HCT116 (cell line): ENCODE measurements at regions not wholly inside any gene's neighbourhood (a gene's known extent, or its start where the extent isn't known, plus 50 kb on each side); places are given as distances from the start of the nearest gene placed in this dataset.

Source experiments
- ATAC-seq: fragments of 200-7000 bp; cut with Tn5 transposase; 2 replicates; pipeline ENCODE4 v1.9.1; 2020; ENCODE audit warnings: mild to moderate bottlenecking, moderate library complexity
- BruUV-seq: library from RNA; stranded (reverse); fragments of 400-500 nt; replicated peaks from 2 replicates; lab custom pipeline; 2021; lab: Mats Ljungman, UMichigan
- CTCF ChIA-PET: fragments of 300-600 bp; sonication (Branson Sonifier 250); formaldehyde crosslinking; loops from one replicate; lab custom pipeline; 2021; ENCODE audit warnings: antibody characterized with exemption; lab: Charles Lee
- POLR2A ChIA-PET: fragments of 300-600, 350-600 bp; sonication (Branson Sonifier 250); formaldehyde crosslinking; loops from one replicate; lab custom pipeline; 2021; ENCODE audit warnings: antibody characterized with exemption; lab: Charles Lee
- RAD21 ChIA-PET, 2 experiments: fragments of 300-600 bp; sonication (Branson Sonifier 250); formaldehyde crosslinking; loops; one replicate each; lab custom pipeline; 2023; ENCODE audit warnings: low total read pairs in 2 of 2; ENCODE audit not compliant: uncharacterized antibody in 2 of 2, unreplicated experiment in 2 of 2, low non-redundant PET in 1 of 2; lab: Charles Lee
- DNase-seq: peaks from one replicate; pipeline ENCODE4 v3.0.0-alpha.2; 2010; ENCODE audit warnings: low read depth, low spot score
- H2AFZ ChIP-seq: fragments of 200-600 bp; shearing (Covaris generic), sonication (generic); 2 replicates; pipeline ENCODE4 v1.6.1; 2017; ENCODE audit warnings: low read depth, mixed run types, mixed read lengths, antibody characterized with exemption, low read length; ENCODE audit not compliant: poor library complexity, severe bottlenecking
- H3K27ac ChIP-seq: 2 replicates; pipeline ENCODE4 v1.5.1; 2012; ENCODE audit warnings: low read depth, low read length
- H3K27me3 ChIP-seq: fragments of 200-600 bp; sonication (generic); 2 replicates; pipeline ENCODE4 v1.6.1; 2016; ENCODE audit warnings: mixed run types, low read length, mixed read lengths; ENCODE audit not compliant: insufficient read depth
- H3K36me3 ChIP-seq, 2 experiments: fragments of 200-500 bp in 1 of 2; fragments of 200-600 bp in 1 of 2; sonication (Bioruptor generic) in 1 of 2; sonication (generic) in 1 of 2; 2 replicates each; pipeline versions ENCODE4 v1.5.1 to v1.6.1; 2014 to 2016; ENCODE audit warnings: low read length in 2 of 2, inconsistent platforms in 1 of 2, mixed read lengths in 1 of 2, mixed run types in 1 of 2; ENCODE audit not compliant: insufficient read depth in 2 of 2, control insufficient read depth in 1 of 2
- H3K4me1 ChIP-seq, 2 experiments: fragments of 200-600 bp in 1 of 2; sonication (generic) in 1 of 2; 2 replicates each; pipeline versions ENCODE4 v1.5.1 to v1.6.1; 2012 to 2017; ENCODE audit warnings: low read length in 2 of 2, inconsistent platforms in 1 of 2, mild to moderate bottlenecking in 1 of 2, mixed read lengths in 1 of 2, mixed run types in 1 of 2, moderate library complexity in 1 of 2; ENCODE audit not compliant: insufficient read depth in 2 of 2, control insufficient read depth in 1 of 2
- H3K4me2 ChIP-seq: fragments of 200-600 bp; sonication (generic); 2 replicates; pipeline ENCODE4 v1.6.1; 2017; ENCODE audit warnings: mixed run types, low read length, mixed read lengths
- H3K4me3 ChIP-seq, 2 experiments: fragments of 200-600 bp in 1 of 2; sonication (generic) in 1 of 2; replicated peaks in 1 of 2; 2 replicates each; pipeline ENCODE4 v1.5.1; 2011 to 2016; ENCODE audit warnings: low read length in 2 of 2, control low read depth in 1 of 2, low read depth in 1 of 2, mild to moderate bottlenecking in 1 of 2, mixed read lengths in 1 of 2, mixed run types in 1 of 2
- H3K79me2 ChIP-seq: fragments of 200-600 bp; sonication (generic); 2 replicates; pipeline ENCODE4 v1.6.1; 2017; ENCODE audit warnings: mild to moderate bottlenecking, mixed run types, low read length, moderate library complexity, mixed read lengths; ENCODE audit not compliant: insufficient read depth
- H3K9ac ChIP-seq: fragments of 200-600 bp; sonication (generic); 2 replicates; pipeline ENCODE4 v1.6.1; 2016; ENCODE audit warnings: low read length, mixed read lengths
- H3K9me2 ChIP-seq: fragments of 200-600 bp; sonication (generic), shearing (Covaris generic); 2 replicates; pipeline ENCODE4 v1.6.1; 2017; ENCODE audit warnings: mixed run types, mild to moderate bottlenecking, moderate library complexity; ENCODE audit not compliant: insufficient read depth
- H3K9me3 ChIP-seq, 2 experiments: fragments of 200-500 bp in 1 of 2; fragments of 200-600 bp in 1 of 2; sonication (Bioruptor generic) in 1 of 2; sonication (generic) in 1 of 2; 2 replicates each; pipeline ENCODE4 v1.6.1; 2014 to 2017; ENCODE audit warnings: low read length in 2 of 2, mixed read lengths in 2 of 2, inconsistent platforms in 1 of 2, low read depth in 1 of 2, mild to moderate bottlenecking in 1 of 2, mixed run types in 1 of 2, moderate library complexity in 1 of 2; ENCODE audit not compliant: control insufficient read depth in 1 of 2, insufficient read depth in 1 of 2
- H4K20me1 ChIP-seq: fragments of 200-600 bp; sonication (generic), shearing (Covaris generic); 2 replicates; pipeline ENCODE4 v1.6.1; 2017; ENCODE audit warnings: mixed run types, mild to moderate bottlenecking, moderate library complexity; ENCODE audit not compliant: insufficient read depth
- ELF1 ChIP-seq: IDR thresholded peaks from 2 replicates; pipeline ENCODE4 v1.6.1; 2012; ENCODE audit warnings: low read depth, borderline replicate concordance
- SIN3A ChIP-seq: IDR thresholded peaks from 2 replicates; pipeline ENCODE4 v1.6.1; 2012; ENCODE audit warnings: low read depth
- SP1 ChIP-seq: IDR thresholded peaks from 2 replicates; pipeline ENCODE4 v1.6.1; 2012; ENCODE audit warnings: low read depth
- ZNF274 ChIP-seq: fragments of 200-500 bp; sonication (Bioruptor generic); IDR thresholded peaks from 2 replicates; pipeline ENCODE4 v1.6.1; 2014; ENCODE audit warnings: mild to moderate bottlenecking, low read depth, low read length, inconsistent platforms
- intact Hi-C: fragments of 100-400 bp; cut with micrococcal nuclease; formaldehyde crosslinking; loops from 2 replicates; pipeline ENCODE4 v1.10.0; 2022
- TF ChIP-seq, protein P1 (sequence below): IDR thresholded peaks from 2 replicates; pipeline ENCODE4 v1.6.1; 2012; ENCODE audit warnings: low read depth
- TF ChIP-seq, protein P2 (sequence below): IDR thresholded peaks from 2 replicates; pipeline ENCODE4 v1.6.1; 2011; ENCODE audit warnings: mild to moderate bottlenecking, low read length, moderate library complexity; ENCODE audit not compliant: insufficient replicate concordance; ENCODE audit errors: extremely low read depth

DNA sequence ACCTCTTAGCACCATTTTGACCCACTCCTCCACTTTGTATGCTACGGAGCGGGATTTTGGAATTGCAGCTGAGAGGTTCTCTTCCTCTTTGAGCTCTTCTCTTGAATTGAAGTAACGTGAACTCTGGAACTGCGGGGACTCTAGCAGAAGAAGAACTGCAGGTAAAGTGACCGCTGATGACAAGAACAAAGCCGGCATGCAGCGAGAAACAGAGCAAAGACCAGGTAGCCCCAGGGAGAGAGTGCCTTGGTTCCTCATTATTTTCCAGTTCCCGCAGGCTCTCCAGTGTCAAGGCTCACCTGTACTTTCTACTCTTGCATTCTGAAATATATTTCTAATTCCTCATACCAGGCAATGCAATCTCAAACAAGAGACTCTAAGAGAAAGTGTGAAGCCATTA is 260.3 kb upstream of the GPC6 start:
- ATAC-seq (no peak), DNase-seq (no peak)
- no peak overlapping the region for H3K9ac ChIP-seq
- ChIA-PET RAD21 (no interaction called here), CTCF (no interaction called here), POLR2A (no interaction called here)
- H2AFZ ChIP-seq = no peak overlapping the region
- H3K79me2 ChIP-seq = no peaks in the 10 kb centered on the region
- no peaks in the 10 kb centered on the region for H4K20me1 ChIP-seq
- no peaks in the 10 kb centered on the region for H3K36me3 ChIP-seq
- peaks cover 21 to 25% of the 10 kb centered on the region in 2 experiments; a peak in 3 of 4 replicates for H3K9me3 ChIP-seq
- H3K4me1 ChIP-seq = no peaks in the 10 kb centered on the region
- H3K27ac ChIP-seq = no peak overlapping the region
- H3K4me3 ChIP-seq = no peak overlapping the region
- TF ChIP-seq SIN3A = no peak
- intact Hi-C loops = no loop called here
- no TSS peak for BruUV-seq
- no peak overlapping the region for H3K4me2 ChIP-seq
- no peaks in the 10 kb centered on the region for H3K27me3 ChIP-seq
- H3K9me2 ChIP-seq = no peaks in the 10 kb centered on the region

DNA sequence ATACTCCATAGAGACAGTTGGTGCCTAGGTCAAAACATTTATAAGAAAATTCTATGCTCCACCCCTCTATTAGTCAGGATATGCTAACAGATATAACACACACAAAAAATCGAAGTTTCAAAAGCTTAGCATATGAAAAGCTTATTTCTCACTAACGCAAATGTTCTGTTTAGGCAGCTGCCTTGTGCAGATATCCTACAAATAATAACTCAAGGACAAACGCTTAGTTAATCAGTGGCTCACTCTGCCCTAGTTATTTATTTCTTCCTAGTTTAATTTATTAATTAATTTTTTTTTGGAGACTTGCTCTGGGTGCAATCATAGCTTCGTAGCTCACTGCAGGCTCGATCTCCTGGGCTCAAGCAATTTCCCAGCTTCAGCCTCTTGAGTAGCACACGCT is 259.7 kb upstream of the GPC6 start:
- Histone ChIP-seq H3K27ac (no peak overlapping the region), H3K36me3 (no peaks in the 10 kb centered on the region), H3K9me3 (peaks cover 21 to 23% of the 10 kb centered on the region in 2 experiments; a peak in 3 of 4 replicates), H2AFZ (no peak overlapping the region), H3K4me2 (no peak overlapping the region), H3K27me3 (no peaks in the 10 kb centered on the region), H4K20me1 (no peaks in the 10 kb centered on the region), H3K9ac (no peak overlapping the region), H3K4me3 (no peak overlapping the region), H3K9me2 (no peaks in the 10 kb centered on the region), H3K79me2 (no peaks in the 10 kb centered on the region), H3K4me1 (no peaks in the 10 kb centered on the region)
- intact Hi-C loops = no loop called here
- ChIA-PET RAD21 (no interaction called here), CTCF (no interaction called here), POLR2A (no interaction called here)
- TF ChIP-seq, protein P1, sequence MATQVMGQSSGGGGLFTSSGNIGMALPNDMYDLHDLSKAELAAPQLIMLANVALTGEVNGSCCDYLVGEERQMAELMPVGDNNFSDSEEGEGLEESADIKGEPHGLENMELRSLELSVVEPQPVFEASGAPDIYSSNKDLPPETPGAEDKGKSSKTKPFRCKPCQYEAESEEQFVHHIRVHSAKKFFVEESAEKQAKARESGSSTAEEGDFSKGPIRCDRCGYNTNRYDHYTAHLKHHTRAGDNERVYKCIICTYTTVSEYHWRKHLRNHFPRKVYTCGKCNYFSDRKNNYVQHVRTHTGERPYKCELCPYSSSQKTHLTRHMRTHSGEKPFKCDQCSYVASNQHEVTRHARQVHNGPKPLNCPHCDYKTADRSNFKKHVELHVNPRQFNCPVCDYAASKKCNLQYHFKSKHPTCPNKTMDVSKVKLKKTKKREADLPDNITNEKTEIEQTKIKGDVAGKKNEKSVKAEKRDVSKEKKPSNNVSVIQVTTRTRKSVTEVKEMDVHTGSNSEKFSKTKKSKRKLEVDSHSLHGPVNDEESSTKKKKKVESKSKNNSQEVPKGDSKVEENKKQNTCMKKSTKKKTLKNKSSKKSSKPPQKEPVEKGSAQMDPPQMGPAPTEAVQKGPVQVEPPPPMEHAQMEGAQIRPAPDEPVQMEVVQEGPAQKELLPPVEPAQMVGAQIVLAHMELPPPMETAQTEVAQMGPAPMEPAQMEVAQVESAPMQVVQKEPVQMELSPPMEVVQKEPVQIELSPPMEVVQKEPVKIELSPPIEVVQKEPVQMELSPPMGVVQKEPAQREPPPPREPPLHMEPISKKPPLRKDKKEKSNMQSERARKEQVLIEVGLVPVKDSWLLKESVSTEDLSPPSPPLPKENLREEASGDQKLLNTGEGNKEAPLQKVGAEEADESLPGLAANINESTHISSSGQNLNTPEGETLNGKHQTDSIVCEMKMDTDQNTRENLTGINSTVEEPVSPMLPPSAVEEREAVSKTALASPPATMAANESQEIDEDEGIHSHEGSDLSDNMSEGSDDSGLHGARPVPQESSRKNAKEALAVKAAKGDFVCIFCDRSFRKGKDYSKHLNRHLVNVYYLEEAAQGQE = no peak
- TF ChIP-seq, protein P2, sequence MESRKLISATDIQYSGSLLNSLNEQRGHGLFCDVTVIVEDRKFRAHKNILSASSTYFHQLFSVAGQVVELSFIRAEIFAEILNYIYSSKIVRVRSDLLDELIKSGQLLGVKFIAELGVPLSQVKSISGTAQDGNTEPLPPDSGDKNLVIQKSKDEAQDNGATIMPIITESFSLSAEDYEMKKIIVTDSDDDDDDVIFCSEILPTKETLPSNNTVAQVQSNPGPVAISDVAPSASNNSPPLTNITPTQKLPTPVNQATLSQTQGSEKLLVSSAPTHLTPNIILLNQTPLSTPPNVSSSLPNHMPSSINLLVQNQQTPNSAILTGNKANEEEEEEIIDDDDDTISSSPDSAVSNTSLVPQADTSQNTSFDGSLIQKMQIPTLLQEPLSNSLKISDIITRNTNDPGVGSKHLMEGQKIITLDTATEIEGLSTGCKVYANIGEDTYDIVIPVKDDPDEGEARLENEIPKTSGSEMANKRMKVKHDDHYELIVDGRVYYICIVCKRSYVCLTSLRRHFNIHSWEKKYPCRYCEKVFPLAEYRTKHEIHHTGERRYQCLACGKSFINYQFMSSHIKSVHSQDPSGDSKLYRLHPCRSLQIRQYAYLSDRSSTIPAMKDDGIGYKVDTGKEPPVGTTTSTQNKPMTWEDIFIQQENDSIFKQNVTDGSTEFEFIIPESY = no peak
- no peak for TF ChIP-seq ZNF274
- TF ChIP-seq SP1 = no peak
- no peak for TF ChIP-seq ELF1
- DNase-seq = no peak
- ATAC-seq = no peak
- no TSS peak for BruUV-seq
